Heart left ventricle (tissue), 16 donors: ENCODE measurements at regions not wholly inside any gene's neighbourhood (a gene's known extent, or its start where the extent isn't known, plus 50 kb on each side); places are given as distances from the start of the nearest gene placed in this dataset.

Experiments
- ATAC-seq, 4 donors: fragments of 200-7000 bp; cut with Tn5 transposase; one replicate each; pipeline ENCODE4 v1.9.1; 2020 to 2022; ENCODE audit warnings: moderate library complexity in 4 of 4, mild to moderate bottlenecking in 3 of 4, moderate number of reproducible peaks in 1 of 4
- DNase-seq, 5 donors: peaks; one replicate each; pipeline ENCODE4 v3.0.0-alpha.2; 2020
- H3K27ac ChIP-seq, 12 donors: fragments of 200-600 bp; sonication (generic) in 4 of 12; one replicate each; pipeline versions ENCODE4 v1.5.0 to v1.8.0; 2016 to 2022; ENCODE audit warnings: mild to moderate bottlenecking in 2 of 12
- H3K27me3 ChIP-seq, 9 donors: fragments of 200-600 bp; sonication (generic) in 2 of 9; one replicate each; pipeline versions ENCODE4 v1.5.1 to v1.8.0; 2016 to 2022; ENCODE audit warnings: mild to moderate bottlenecking in 3 of 9
- H3K36me3 ChIP-seq, 9 donors: fragments of 200-600 bp; sonication (generic) in 2 of 9; one replicate each; pipeline versions ENCODE4 v1.5.0 to v1.8.0; 2018 to 2022; ENCODE audit warnings: mild to moderate bottlenecking in 2 of 9
- H3K4me1 ChIP-seq, 12 donors: fragments of 200-600 bp; sonication (generic) in 4 of 12; one replicate each; pipeline versions ENCODE4 v1.5.0 to v1.8.0; 2016 to 2022; ENCODE audit warnings: mild to moderate bottlenecking in 3 of 12
- H3K4me3 ChIP-seq, 12 donors: fragments of 200-600 bp; sonication (generic) in 4 of 12; one replicate each; pipeline versions ENCODE4 v1.5.0 to v1.8.0; 2017 to 2022; ENCODE audit warnings: mild to moderate bottlenecking in 9 of 12, moderate library complexity in 4 of 12
- H3K9me3 ChIP-seq, 12 donors: fragments of 200-600 bp; sonication (generic) in 4 of 12; one replicate each; pipeline versions ENCODE4 v1.5.0 to v1.8.0; 2016 to 2022; ENCODE audit warnings: mild to moderate bottlenecking in 1 of 12
- CTCF ChIP-seq, 12 donors: fragments of 200-600 bp; sonication (generic) in 4 of 12; IDR thresholded peaks; one replicate each; pipeline versions ENCODE4 v1.5.0 to v1.8.0; 2018 to 2022; ENCODE audit warnings: antibody characterized with exemption in 12 of 12, mild to moderate bottlenecking in 5 of 12
- POLR2A ChIP-seq, 2 donors: fragments of 450-650 bp; IDR thresholded peaks; one replicate each; pipeline ENCODE4 v1.6.1; 2017; ENCODE audit warnings: antibody characterized with exemption in 2 of 2, mild to moderate bottlenecking in 2 of 2, moderate library complexity in 2 of 2
- WGBS, 4 donors: extraction: QIAGEN DNeasy Blood & Tissue Kit in 2 of 4; methylation state at CpG; one replicate each; pipeline versions ENCODE4 v1.1.5 to v1.1.7; 2013 to 2018; 5-methylcytosine and 5-hydroxymethylcytosine counted together
- intact Hi-C, 10 donors: fragments of 100-400 bp; cut with DNase I; formaldehyde crosslinking; loops; one replicate each; pipeline versions ENCODE4 v1.11.1 to v1.14.2; 2022
- donor health status: ischemic (EF 13 %, LVEDD 7.1; RV severe dilation, severe dysfunction).
- donor health status: healthy with polysubstance abuse.
- donor health status: DM: no; HTN: yes; CAD: no.
- donor health status: DM: no; HTN: no; CAD: no.
- donor health status: ischemic (EF 25% LVEDD 6.9; RV normal size, moderate dysfunction).
- donor health status: ischemic (EF 25% LVEDD 5.7; RV mildly dilated, moderate dysfunction).
- donor health status: healthy.
- donor health status: DM: yes; HTN: yes; CAD: no.
- donor health status: ischemic (EF 35%, LVEDD 5.7; RV mildly dilated, moderate dysfunction).
- donor health status: nonischemic (EF 11% LVEDD 7.7; RV severe dilation, severe dysfunction).
- donor health status: DM: yes; HTN: yes; CAD: no.
- donor health status: PGD.
- donor health status: ischemic (EF 29% LVEDD 5.4; RV normal size, mild dysfunction).
- donor health status: nonischemic (EF 23%, LVEDD 6.1; RV moderate dilation, normal function).

- Histone ChIP-seq H3K27me3 (no peaks in the 10 kb centered on the region), H3K9me3 (no peaks in the 10 kb centered on the region), H3K4me3 (no peak overlapping the region), H3K4me1 (peaks cover 0 to 7% (median 0%) of the 10 kb centered on the region in 12 donors), H3K27ac (no peak overlapping the region), H3K36me3 (no peaks in the 10 kb centered on the region)
- DNase-seq = no peak
- TF ChIP-seq POLR2A (IDR thresholded peaks at IDR 0.05) (no peak), CTCF (IDR thresholded peaks at IDR 0.05) (no peak)
- 88 to 93% (median 89%) methylated on average over 16 of the region's 16 CpGs for WGBS, 4 donors
- intact Hi-C loops = loop anchor here in 2 of 10 donors (5.0 kb wide), 1 partner anchor 315 kb away; no protein-coding TSS in a partner anchor
- ATAC-seq = no peak
These were observed 109.7 kb upstream of the ZNF236 start for GRCh38 chr18:76712511-76713140.

GRCh38 chr18:76710646-76711520, 111.5 kb upstream of the ZNF236 start:
- Histone ChIP-seq H3K27ac (no peak overlapping the region), H3K9me3 (no peaks in the 10 kb centered on the region), H3K4me1 (peaks cover 0 to 7% (median 0%) of the 10 kb centered on the region in 12 donors), H3K36me3 (no peaks in the 10 kb centered on the region), H3K4me3 (no peak overlapping the region), H3K27me3 (no peaks in the 10 kb centered on the region)
- TF ChIP-seq POLR2A (IDR thresholded peaks at IDR 0.05) (no peak), CTCF (IDR thresholded peaks at IDR 0.05) (no peak)
- WGBS, 4 donors = 86 to 92% (median 87%) methylated on average over 11 to 12 of the region's 12 CpGs
- ATAC-seq (no peak), DNase-seq (no peak)
- intact Hi-C loops = loop anchor here in 5 of 10 donors (1.0 to 5.0 kb wide), 3 partner anchors 312 to 314 kb away; no protein-coding TSS in a partner anchor

- DNase-seq (peak; percentile 41 to 79 (median 64)), ATAC-seq (peak; percentile 61 to 91 (median 83))
- TF ChIP-seq POLR2A (IDR thresholded peaks at IDR 0.05) (no peak), CTCF (IDR thresholded peaks at IDR 0.05) (peak; percentile 84 to 94 (median 90))
- Histone ChIP-seq H3K36me3 (no peaks in the 10 kb centered on the region), H3K4me3 (peak overlapping the region in 2 of 12 donors; percentile 7 to 22), H3K4me1 (peaks cover 0 to 7% (median 0%) of the 10 kb centered on the region in 12 donors), H3K27me3 (no peaks in the 10 kb centered on the region), H3K9me3 (no peaks in the 10 kb centered on the region), H3K27ac (no peak overlapping the region)
- intact Hi-C loops = loop anchor here (1.0 to 5.0 kb wide), 6 partner anchors 89 to 313 kb away; partner anchors contain the start of gene ZNF516 (in 1 of the 10)
- 34 to 39% (median 38%) methylated on average over 29 of the region's 29 CpGs for WGBS, 4 donors
These were observed 112.4 kb upstream of the ZNF236 start for GRCh38 chr18:76709659-76710645.
